ENCODE measurements at regions not wholly inside any gene's neighbourhood (a gene's known extent, or its start where the extent isn't known, plus 50 kb on each side); places are given as distances from the start of the nearest gene placed in this dataset.
"Not testable (repeated sequence)": the region's sequence is repeated elsewhere in the genome, so short reads cannot be mapped to it uniquely, and the experiment has no call there.

- Histone ChIP-seq H3K79me2 (replicated peaks; ENCODE audit: insufficient read depth, low read length) (no peaks in the 10 kb centered on the region), H3K9me3 (ENCODE audit: low read length) (no peaks in the 10 kb centered on the region), H3K9me2 (ENCODE audit: insufficient read depth, low read length) (no peaks in the 10 kb centered on the region), H4K20me1 (ENCODE audit: insufficient read depth) (no peaks in the 10 kb centered on the region), H3K36me3 (ENCODE audit: insufficient read depth, low read length) (no peaks in the 10 kb centered on the region), H3K4me2 (ENCODE audit: low read length) (no peak overlapping the region), H3K9ac (ENCODE audit: low read length) (no peak overlapping the region), H3K4me3 (ENCODE audit: low read length) (no peak overlapping the region), H3F3A (ENCODE audit: insufficient read depth, low read length, poor library complexity, severe bottlenecking) (no peaks in the 10 kb centered on the region), H3K27me3 (ENCODE audit: insufficient read depth, low read depth, low read length) (no peaks in the 10 kb centered on the region), H2AFZ (ENCODE audit: low read depth, low read length) (no peak overlapping the region), H3K27ac (ENCODE audit: low read length) (no peak overlapping the region)
- TF ChIP-seq CTCF (IDR thresholded peaks at IDR 0.05; ENCODE audit: poor library complexity, severe bottlenecking) (no peak), EP300 (conservative IDR thresholded peaks at IDR 0.05; ENCODE audit: poor library complexity, severe bottlenecking) (no peak), POLR2AphosphoS5 (IDR thresholded peaks at IDR 0.05) (no peak), REST (IDR thresholded peaks at IDR 0.05; ENCODE audit: borderline replicate concordance) (no peak), TAF1 (IDR thresholded peaks at IDR 0.05; ENCODE audit: low read depth) (no peak), MXI1 (conservative IDR thresholded peaks at IDR 0.05; ENCODE audit: poor library complexity, severe bottlenecking) (no peak), SMC3 (conservative IDR thresholded peaks at IDR 0.05; ENCODE audit: poor library complexity) (no peak), RAD21 (conservative IDR thresholded peaks at IDR 0.05) (no peak), EZH2 (IDR thresholded peaks at IDR 0.05; ENCODE audit: borderline replicate concordance, insufficient read depth, low read length, poor library complexity, severe bottlenecking) (no peak)
These were observed 77.0 kb upstream of the GRIP1 start for GRCh38 chr12:66755727-66756395.

GRCh38 chr12:66756631-66757030, 77.8 kb upstream of the GRIP1 start:
- no peak overlapping the region for H3K4me3 ChIP-seq (ENCODE audit: low read length)
- peaks cover 2% of the 10 kb centered on the region for H3F3A ChIP-seq (ENCODE audit: insufficient read depth, low read length, poor library complexity, severe bottlenecking)
- H3K9me2 ChIP-seq (ENCODE audit: insufficient read depth, low read length) = no peaks in the 10 kb centered on the region
- no peak for TF ChIP-seq MXI1 (conservative IDR thresholded peaks at IDR 0.05; ENCODE audit: poor library complexity, severe bottlenecking)
- TF ChIP-seq REST (IDR thresholded peaks at IDR 0.05; ENCODE audit: borderline replicate concordance) = no peak
- no peak for TF ChIP-seq EP300 (conservative IDR thresholded peaks at IDR 0.05; ENCODE audit: poor library complexity, severe bottlenecking)
- TF ChIP-seq CTCF (IDR thresholded peaks at IDR 0.05; ENCODE audit: poor library complexity, severe bottlenecking) = no peak
- no peak for TF ChIP-seq POLR2AphosphoS5 (IDR thresholded peaks at IDR 0.05)
- no peak for TF ChIP-seq EZH2 (IDR thresholded peaks at IDR 0.05; ENCODE audit: borderline replicate concordance, insufficient read depth, low read length, poor library complexity, severe bottlenecking)
- no peak for TF ChIP-seq TAF1 (IDR thresholded peaks at IDR 0.05; ENCODE audit: low read depth)
- TF ChIP-seq SMC3 (conservative IDR thresholded peaks at IDR 0.05; ENCODE audit: poor library complexity) = no peak
- no peak for TF ChIP-seq RAD21 (conservative IDR thresholded peaks at IDR 0.05)
- no peaks in the 10 kb centered on the region for H3K9me3 ChIP-seq (ENCODE audit: low read length)
- no peak overlapping the region for H3K27ac ChIP-seq (ENCODE audit: low read length)
- no peak overlapping the region for H3K9ac ChIP-seq (ENCODE audit: low read length)
- H3K27me3 ChIP-seq (ENCODE audit: insufficient read depth, low read depth, low read length) = no peaks in the 10 kb centered on the region
- H4K20me1 ChIP-seq (ENCODE audit: insufficient read depth) = no peaks in the 10 kb centered on the region
- H2AFZ ChIP-seq (ENCODE audit: low read depth, low read length) = no peak overlapping the region
- no peak overlapping the region for H3K4me2 ChIP-seq (ENCODE audit: low read length)
- H3K79me2 ChIP-seq (replicated peaks; ENCODE audit: insufficient read depth, low read length) = no peaks in the 10 kb centered on the region
- H3K36me3 ChIP-seq (ENCODE audit: insufficient read depth, low read length) = no peaks in the 10 kb centered on the region

GRCh38 chr12:66760122-66760521, 81.2 kb upstream of the GRIP1 start:
- peaks cover 10% of the 10 kb centered on the region for H3F3A ChIP-seq (ENCODE audit: insufficient read depth, low read length, poor library complexity, severe bottlenecking)
- not testable (repeated sequence) for H3K9ac ChIP-seq (ENCODE audit: low read length); H3K9me2 ChIP-seq (ENCODE audit: insufficient read depth, low read length); H3K4me3 ChIP-seq (ENCODE audit: low read length); H3K79me2 ChIP-seq (replicated peaks; ENCODE audit: insufficient read depth, low read length); H3K27me3 ChIP-seq (ENCODE audit: insufficient read depth, low read depth, low read length); H4K20me1 ChIP-seq (ENCODE audit: insufficient read depth); H2AFZ ChIP-seq (ENCODE audit: low read depth, low read length); H3K36me3 ChIP-seq (ENCODE audit: insufficient read depth, low read length); H3K27ac ChIP-seq (ENCODE audit: low read length); H3K9me3 ChIP-seq (ENCODE audit: low read length); H3K4me2 ChIP-seq (ENCODE audit: low read length)
